Neural cell (in vitro differentiated cells): ENCODE measurements at regions not wholly inside any gene's neighbourhood (a gene's known extent, or its start where the extent isn't known, plus 50 kb on each side); places are given as distances from the start of the nearest gene placed in this dataset.

Experiments used
- CTCF ChIP-seq: fragments of 450-650 bp; IDR thresholded peaks from 2 replicates; pipeline ENCODE4 v1.5.1; 2014; ENCODE audit warnings: antibody characterized with exemption, mild to moderate bottlenecking, moderate library complexity; ENCODE audit not compliant: poor library complexity, severe bottlenecking
- EP300 ChIP-seq: fragments of 450-650 bp; conservative IDR thresholded peaks from 2 replicates; pipeline ENCODE4 v1.6.1; 2014; ENCODE audit warnings: antibody characterized with exemption, mild to moderate bottlenecking, moderate library complexity; ENCODE audit not compliant: poor library complexity, severe bottlenecking
- EZH2 ChIP-seq: fragments of 200-600, 300-800 bp; shearing (Covaris generic), sonication (generic); IDR thresholded peaks from 2 replicates; pipeline ENCODE4 v1.6.1; 2014; ENCODE audit warnings: antibody characterized with exemption, low read length, borderline replicate concordance, mild to moderate bottlenecking; ENCODE audit not compliant: insufficient read depth, poor library complexity, severe bottlenecking
- MXI1 ChIP-seq: fragments of 450-650 bp; conservative IDR thresholded peaks from 2 replicates; pipeline ENCODE4 v1.6.1; 2014; ENCODE audit warnings: antibody characterized with exemption, mild to moderate bottlenecking; ENCODE audit not compliant: poor library complexity, severe bottlenecking
- POLR2AphosphoS5 ChIP-seq: IDR thresholded peaks from 2 replicates; pipeline ENCODE4 v1.6.1; 2012

- TF ChIP-seq MXI1 (no peak), CTCF (no peak), EZH2 (no peak), POLR2AphosphoS5 (no peak), EP300 (no peak)
These were observed 139.1 kb upstream of the GMDS start for GRCh38 chr6:2384528-2384927.
